Fibroblast of skin of abdomen (primary cell): ENCODE measurements at regions not wholly inside any gene's neighbourhood (a gene's known extent, or its start where the extent isn't known, plus 50 kb on each side); places are given as distances from the start of the nearest gene placed in this dataset.
"Not testable (repeated sequence)": the region's sequence is repeated elsewhere in the genome, so short reads cannot be mapped to it uniquely, and the experiment has no call there.

ENCODE experiments used
- DNase-seq: peaks from one replicate; pipeline ENCODE4 v3.0.0-alpha.2; 2013

GRCh38 chr5:1731091-1731639 is 68.5 kb downstream of the MRPL36 start:
- DNase-seq = no peak

DNA sequence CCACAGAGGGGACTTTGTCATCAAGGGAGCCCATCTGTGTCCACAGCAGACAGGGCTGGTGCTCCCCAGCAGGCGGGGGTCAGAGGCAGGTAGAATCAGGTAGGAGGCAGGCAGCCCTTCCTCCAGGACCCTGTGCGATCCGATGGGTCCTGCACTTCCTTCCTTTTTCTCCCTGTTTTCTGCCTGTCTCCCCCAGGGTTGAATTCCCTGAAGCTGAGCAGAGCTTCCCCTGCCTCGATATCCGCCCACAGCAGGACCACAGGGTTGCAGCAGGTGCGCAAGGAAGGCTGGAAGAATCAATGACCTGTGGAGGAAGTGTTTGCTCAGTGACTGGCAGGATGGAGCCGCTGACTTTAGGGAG is 69.2 kb downstream of the MRPL36 start:
- DNase-seq = no peak

DNA sequence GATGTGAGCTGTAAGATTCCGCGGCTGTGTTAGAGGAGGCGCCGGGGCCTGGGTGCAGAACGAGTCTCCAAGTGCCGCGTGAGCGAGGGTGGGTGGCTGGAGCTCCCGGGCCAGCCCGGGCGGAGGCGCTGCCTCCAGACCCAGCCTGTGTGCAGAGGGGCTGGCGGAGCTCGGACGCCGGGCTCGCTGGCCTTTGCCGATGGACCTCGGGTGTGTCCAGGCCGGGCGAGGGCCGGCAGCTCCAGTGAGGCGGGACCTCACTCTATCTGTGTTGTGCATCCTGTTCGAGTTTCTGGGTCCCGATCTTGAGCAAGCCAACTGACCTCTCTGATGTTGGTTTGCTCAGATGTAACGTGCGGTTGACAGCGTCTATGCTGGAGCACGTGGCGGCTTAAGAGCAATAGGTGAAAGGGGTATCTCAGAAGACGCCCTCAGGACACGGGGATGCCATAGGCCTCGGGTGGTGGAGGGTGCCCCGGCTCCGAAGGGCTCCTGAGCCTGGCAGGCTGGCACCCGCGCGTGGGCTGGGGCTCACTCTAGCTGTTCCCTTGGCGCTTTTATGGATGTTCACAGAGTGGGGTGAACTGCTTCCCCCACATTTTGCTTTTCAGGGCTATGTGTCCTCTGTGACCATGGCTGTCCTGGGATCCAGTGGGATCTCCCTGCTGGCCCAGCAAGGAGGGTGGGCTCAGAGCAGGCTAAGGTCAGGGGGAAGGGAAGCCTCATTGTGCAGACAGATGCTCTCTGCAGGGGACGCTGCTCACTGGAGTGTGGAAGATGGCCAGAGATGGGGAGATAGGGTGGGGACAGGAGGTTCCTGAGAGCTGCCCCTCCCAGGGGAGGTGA is 69.8 kb downstream of the MRPL36 start:
- DNase-seq = no peak

DNA sequence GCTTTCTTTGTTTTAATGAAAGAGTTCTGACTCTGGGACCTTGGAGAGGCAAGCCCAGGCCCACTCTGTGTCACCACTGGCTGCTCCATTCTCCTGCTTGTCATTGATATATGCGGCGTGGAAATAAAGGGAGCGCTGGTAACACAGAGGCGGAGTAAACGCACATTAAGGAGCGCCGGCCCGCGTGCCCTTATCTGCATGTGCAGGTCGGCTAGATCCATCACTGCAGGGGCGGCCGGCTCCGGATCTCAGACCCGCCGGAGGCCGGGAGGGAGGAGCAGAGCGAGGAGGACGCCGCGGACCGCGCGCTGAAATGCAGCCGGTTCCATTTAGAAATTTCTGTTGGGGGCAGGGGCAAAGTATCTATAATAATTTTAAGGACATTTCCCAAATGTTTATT is 70.8 kb downstream of the MRPL36 start:
- DNase-seq = no peak

GRCh38 chr5:1727571-1727970 is 72.1 kb downstream of the MRPL36 start:
- no peak for DNase-seq

- no peak for DNase-seq
These were observed 72.7 kb downstream of the MRPL36 start for GRCh38 chr5:1726956-1727355.

- DNase-seq = no peak
These were observed 73.2 kb downstream of the MRPL36 start for GRCh38 chr5:1726469-1726865.

- no peak for DNase-seq
These were observed 73.8 kb downstream of the MRPL36 start for GRCh38 chr5:1725641-1726468.

DNA sequence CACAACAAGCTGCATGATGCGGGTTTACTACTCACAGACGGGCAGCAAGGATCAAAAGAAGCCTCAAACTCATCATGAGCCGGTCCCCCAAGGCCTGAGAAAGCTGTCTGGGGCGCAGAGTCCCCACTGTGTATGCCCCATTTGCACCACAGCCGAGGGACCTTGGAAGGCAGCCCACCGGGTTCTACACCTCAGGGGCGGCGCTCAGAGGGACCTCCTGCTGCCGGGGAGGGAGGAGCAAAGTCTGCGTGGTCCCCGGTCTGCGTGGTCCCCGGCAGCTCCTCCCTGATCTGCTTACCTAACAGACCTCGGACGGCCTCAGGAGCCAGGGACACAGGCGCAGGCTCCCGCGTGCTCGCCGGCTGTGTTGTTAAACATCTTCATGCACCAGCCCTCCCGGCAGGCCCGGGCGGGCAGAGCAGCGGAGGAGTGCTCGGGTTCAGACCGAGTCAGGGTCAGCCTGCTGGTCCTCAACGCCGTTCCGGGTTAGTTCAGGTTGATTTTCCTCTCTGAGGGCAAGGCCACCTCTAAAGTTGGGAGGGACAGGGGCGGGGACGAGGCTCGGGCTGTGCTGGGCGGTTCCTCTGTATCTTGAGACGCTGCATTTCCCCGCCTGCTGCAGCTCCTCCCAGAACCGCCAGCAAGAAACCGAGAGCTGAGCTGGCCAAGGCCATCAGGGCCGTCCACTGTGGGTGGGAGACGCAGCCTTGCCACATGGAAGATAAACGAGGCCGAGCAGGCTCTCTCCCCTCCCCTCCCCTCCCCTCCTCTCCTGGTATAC is 74.6 kb downstream of the MRPL36 start:
- DNase-seq = no peak

DNA sequence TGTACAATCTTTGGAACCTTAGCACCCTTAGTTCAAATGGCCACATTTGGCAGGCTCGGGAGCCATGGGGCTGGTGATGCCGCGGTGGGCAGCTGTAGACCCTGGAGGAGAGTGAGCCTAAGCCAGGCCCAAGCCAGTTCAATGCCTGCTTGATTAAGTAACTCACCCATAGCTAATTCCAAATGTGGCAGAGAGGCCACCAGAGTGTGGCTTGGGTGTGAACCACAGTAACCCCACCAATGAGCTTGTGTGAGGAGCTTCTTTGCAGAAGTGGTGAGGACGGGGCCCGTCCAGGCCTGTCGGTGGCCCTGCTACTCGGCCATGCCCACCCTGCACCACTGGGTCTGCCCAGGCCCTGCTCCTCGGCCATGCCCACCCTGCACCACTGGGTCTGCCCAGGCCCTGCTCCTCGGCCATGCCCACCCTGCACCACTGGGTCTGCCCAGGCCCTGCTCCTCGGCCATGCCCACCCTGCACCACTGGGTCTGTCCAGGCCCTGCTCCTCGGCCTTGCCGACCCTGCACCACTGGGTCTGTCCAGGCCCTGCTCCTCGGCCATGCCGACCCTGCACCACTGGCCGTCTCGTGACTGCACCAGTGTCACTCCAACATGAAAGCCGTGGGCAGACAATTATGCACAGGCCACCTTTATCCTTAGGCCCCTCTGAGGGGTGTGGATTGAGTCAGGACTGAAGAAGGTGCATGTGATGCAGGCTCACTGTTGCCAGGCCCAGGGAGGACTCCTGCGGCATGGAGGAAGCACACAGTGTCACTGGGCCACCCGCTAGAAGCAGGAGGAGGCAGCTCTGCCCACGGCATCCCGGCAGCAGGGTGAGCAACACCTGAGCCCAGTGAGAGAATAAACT is 75.4 kb downstream of the MRPL36 start:
- no peak for DNase-seq

DNA sequence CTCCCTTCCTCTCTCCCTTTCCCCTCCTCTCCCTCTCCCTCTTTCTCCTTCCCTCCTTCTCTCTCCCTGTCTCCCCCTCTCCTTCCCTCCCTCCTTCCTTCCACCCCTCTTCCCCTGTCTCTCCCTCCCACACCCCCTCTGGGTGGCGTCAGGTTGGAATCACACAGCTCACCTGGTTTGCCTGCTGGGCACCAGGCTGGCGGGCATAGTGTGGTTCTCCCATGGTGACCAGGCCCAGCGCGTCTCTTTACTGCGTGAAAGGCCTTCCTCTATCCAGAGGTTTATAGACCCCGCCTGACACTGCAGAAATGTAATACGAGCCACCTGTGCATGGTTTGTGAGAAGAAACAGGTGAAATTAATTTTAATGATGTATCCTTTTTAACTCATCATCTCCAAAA is 76.2 kb downstream of the MRPL36 start:
- DNase-seq = no peak

- no peak for DNase-seq
These were observed 76.8 kb downstream of the MRPL36 start for GRCh38 chr5:1722877-1723276.

- no peak for DNase-seq
These were observed 79.1 kb downstream of the MRPL36 start for GRCh38 chr5:1720396-1721110.

GRCh38 chr5:1719860-1720259 is 79.8 kb downstream of the MRPL36 start:
- DNase-seq = no peak

- DNase-seq = no peak
These were observed 81.0 kb downstream of the MRPL36 start for GRCh38 chr5:1718669-1719068.

DNA sequence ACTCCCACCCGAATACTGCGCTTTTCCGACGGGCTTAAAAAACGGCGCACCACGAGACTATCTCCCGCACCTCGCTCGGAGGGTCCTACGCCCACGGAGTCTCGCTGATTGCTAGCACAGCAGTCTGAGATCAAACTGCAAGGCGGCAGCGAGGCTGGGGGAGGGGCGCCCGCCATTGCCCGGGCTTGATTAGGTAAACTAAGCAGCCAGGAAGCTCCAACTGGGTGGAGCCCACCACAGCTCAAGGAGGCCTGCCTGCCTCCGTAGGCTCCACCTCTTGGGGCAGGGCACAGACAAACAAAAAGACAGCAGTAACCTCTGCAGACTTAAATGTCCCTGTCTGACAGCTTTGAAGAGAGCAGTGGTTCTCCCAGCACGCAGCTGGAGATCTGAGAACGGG is 89.5 kb downstream of the MRPL36 start:
- not testable (repeated sequence) for DNase-seq

DNA sequence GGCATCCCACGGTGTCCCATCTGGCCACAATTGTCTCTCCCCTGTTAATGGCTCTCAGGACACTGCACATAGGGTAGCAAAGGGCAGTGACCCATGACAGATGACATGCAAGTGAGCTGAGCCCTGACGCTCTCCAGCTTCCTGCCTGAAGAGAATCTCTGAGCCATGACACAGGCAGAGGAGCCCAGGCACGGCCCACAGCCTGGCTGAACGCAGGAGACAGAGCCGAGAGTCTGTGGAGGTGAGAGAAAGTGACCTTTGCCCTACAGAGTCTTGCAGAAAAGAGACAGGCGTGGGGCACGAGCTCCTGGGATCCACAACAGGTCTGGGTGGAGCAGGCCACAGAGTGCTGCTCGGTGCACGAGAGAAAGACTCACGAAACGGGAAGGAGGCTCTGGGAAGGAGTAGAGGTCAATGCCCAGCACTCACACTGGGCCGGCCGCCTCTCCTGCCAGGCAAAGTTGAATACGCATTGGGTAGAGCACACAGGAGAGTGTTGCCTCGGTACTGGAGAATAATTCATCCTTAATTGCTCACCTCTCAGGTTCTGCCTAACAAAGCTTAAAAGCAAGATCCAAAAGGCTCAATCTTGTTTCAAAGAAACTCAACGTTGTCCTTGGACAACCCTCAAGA is 90.3 kb downstream of the MRPL36 start:
- no peak for DNase-seq

DNA sequence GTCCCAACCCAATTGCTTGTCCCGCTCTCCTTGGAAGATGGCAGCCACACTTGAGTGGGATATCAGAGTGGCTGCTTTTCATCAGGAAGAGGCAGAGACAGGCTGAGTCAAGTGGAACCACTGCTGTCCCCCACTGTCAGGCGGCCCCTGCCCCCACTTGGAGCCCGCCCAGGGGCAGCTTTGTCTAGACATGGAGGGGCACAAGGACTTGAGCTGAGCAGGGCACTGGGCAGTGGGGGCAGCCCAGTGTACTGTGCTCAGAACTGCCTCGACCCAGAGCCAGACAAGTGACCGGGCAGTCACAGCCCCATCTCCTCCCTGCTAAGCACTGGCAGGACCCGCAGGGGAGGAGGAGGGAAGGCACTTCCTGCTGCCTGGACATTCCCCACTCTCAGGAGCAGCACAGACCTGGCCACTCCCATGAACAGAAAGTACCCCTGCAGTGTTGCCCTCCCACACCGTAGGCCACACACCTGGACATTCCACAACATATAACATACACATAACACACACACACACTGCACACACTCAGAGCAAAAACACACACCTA is 91.0 kb downstream of the MRPL36 start:
- no peak for DNase-seq

- DNase-seq = no peak
These were observed 92.2 kb downstream of the MRPL36 start for GRCh38 chr5:1707467-1707866.

DNA sequence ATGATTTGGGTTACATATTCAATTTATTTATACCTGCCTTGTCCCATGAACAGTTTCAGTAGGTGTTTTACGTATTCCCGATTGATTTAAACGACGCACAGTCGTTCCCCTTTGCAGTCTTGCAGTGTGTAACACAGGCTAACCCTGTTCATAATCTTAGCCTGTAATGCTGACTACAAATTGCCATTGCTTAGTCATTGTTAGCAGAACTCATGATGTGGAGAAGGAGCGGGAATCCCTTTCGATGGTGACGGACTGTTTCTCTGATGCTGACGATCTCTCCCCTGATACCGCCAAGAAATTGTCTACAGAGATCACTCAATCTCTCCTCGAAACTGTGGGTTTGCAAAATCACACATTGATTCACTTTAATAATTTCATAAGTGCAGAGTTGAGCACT is 93.2 kb downstream of the MRPL36 start:
- no peak for DNase-seq
